B cell (primary cell): ENCODE measurements at regions not wholly inside any gene's neighbourhood (a gene's known extent, or its start where the extent isn't known, plus 50 kb on each side); places are given as distances from the start of the nearest gene placed in this dataset.

ENCODE experiments used
- ATAC-seq: fragments of 200-7000 bp; cut with Tn5 transposase; one replicate; pipeline ENCODE4 v1.10.0; 2021; ENCODE audit warnings: low read depth, mild to moderate bottlenecking, moderate number of reproducible peaks, moderate library complexity
- CTCF ChIA-PET: fragments of 350-600 bp; sonication (Branson Sonifier 250); formaldehyde crosslinking; loops from one replicate; lab custom pipeline; 2021; ENCODE audit warnings: antibody characterized with exemption, inconsistent platforms; lab: Charles Lee
- POLR2A ChIA-PET: fragments of 350-600 bp; sonication (Branson Sonifier 250); formaldehyde crosslinking; loops from one replicate; lab custom pipeline; 2021; ENCODE audit warnings: antibody characterized with exemption; lab: Charles Lee
- DNase-seq: peaks from one replicate; pipeline ENCODE4 v3.0.0; 2013
- H2AFZ ChIP-seq: 2 replicates; pipeline ENCODE4 v1.6.1; 2012; ENCODE audit warnings: mild to moderate bottlenecking, low read depth, low read length; ENCODE audit not compliant: insufficient read depth, poor library complexity, severe bottlenecking
- H3K27ac ChIP-seq, 2 donors: 1 replicate in 1 of 2; 2 replicates in 1 of 2; pipeline ENCODE4 v1.5.1; 2012 to 2013; ENCODE audit warnings: low read length in 2 of 2, mild to moderate bottlenecking in 2 of 2, moderate library complexity in 1 of 2
- H3K27me3 ChIP-seq, 4 experiments: fragments of 200-600 bp in 1 of 4; sonication (generic) in 1 of 4; replicated peaks in 1 of 4; 1 replicate in 2 of 4; 2 replicates in 2 of 4; pipeline versions ENCODE4 v1.6.1 to v1.7.0; 2013 to 2016; ENCODE audit warnings: low read length in 3 of 4, mild to moderate bottlenecking in 2 of 4, mixed read lengths in 1 of 4, moderate library complexity in 1 of 4; ENCODE audit not compliant: insufficient read depth in 4 of 4, control insufficient read depth in 3 of 4; ENCODE audit errors: control extremely low read depth in 1 of 4
- H3K36me3 ChIP-seq, 2 experiments: replicated peaks in 1 of 2; 1 replicate in 1 of 2; 2 replicates in 1 of 2; pipeline versions ENCODE4 v1.6.1 to v1.7.1; 2013; ENCODE audit warnings: low read length in 1 of 2; ENCODE audit not compliant: insufficient read depth in 2 of 2, control insufficient read depth in 1 of 2; ENCODE audit errors: control extremely low read depth in 1 of 2, extremely low read depth in 1 of 2
- H3K4me1 ChIP-seq, 2 donors: fragments of 200-600 bp in 1 of 2; sonication (generic) in 1 of 2; 1 replicate in 1 of 2; 2 replicates in 1 of 2; pipeline versions ENCODE4 v1.5.1 to v1.6.1; 2013 to 2017; ENCODE audit warnings: low read length in 2 of 2; ENCODE audit not compliant: control insufficient read depth in 2 of 2, insufficient read depth in 2 of 2
- H3K4me2 ChIP-seq: replicated peaks from 2 replicates; pipeline ENCODE3; 2012; ENCODE audit warnings: mild to moderate bottlenecking, low read depth, low read length; ENCODE audit not compliant: poor library complexity, severe bottlenecking
- H3K4me3 ChIP-seq, 5 experiments: fragments of 200-600 bp in 1 of 5; sonication (generic) in 1 of 5; 1 replicate in 3 of 5; 2 replicates in 2 of 5; pipeline versions ENCODE4 v1.5.1 to v1.7.0; 2011 to 2016; ENCODE audit warnings: low read length in 4 of 5, mild to moderate bottlenecking in 4 of 5, low read depth in 2 of 5, control low read depth in 1 of 5, moderate library complexity in 1 of 5; ENCODE audit not compliant: insufficient read depth in 1 of 5; ENCODE audit errors: control extremely low read depth in 1 of 5, extremely low read depth in 1 of 5
- H3K79me2 ChIP-seq: fragments of 200-600 bp; sonication (generic); one replicate; pipeline ENCODE4 v1.6.0; 2016; ENCODE audit warnings: low read length; ENCODE audit not compliant: control insufficient read depth, insufficient read depth
- H3K9ac ChIP-seq: fragments of 200-600 bp; sonication (generic); 2 replicates; pipeline ENCODE4 v1.6.1; 2017; ENCODE audit warnings: mild to moderate bottlenecking, low read length, moderate library complexity
- H3K9me3 ChIP-seq, 3 donors: one replicate each; pipeline versions ENCODE4 v1.6.1 to v1.7.1; 2013; ENCODE audit warnings: low read length in 2 of 3; ENCODE audit not compliant: control insufficient read depth in 2 of 3, insufficient read depth in 1 of 3; ENCODE audit errors: control extremely low read depth in 1 of 3
- H4K20me1 ChIP-seq: 2 replicates; pipeline ENCODE4 v1.6.0; 2012; ENCODE audit warnings: mild to moderate bottlenecking, low read length; ENCODE audit not compliant: insufficient read depth, control insufficient read depth, poor library complexity, severe bottlenecking
- H3K27ac Mint-ChIP-seq: one replicate; pipeline ENCODE4 v1.8.0; 2021; ENCODE audit warnings: mixed read lengths
- H3K27me3 Mint-ChIP-seq: one replicate; pipeline ENCODE4 v1.8.0; 2021; ENCODE audit warnings: mixed read lengths
- H3K4me1 Mint-ChIP-seq: one replicate; pipeline ENCODE4 v1.8.0; 2021; ENCODE audit warnings: mixed read lengths
- H3K4me3 Mint-ChIP-seq: one replicate; pipeline ENCODE4 v1.8.0; 2021; ENCODE audit warnings: mixed read lengths
- H3K9me3 Mint-ChIP-seq: one replicate; pipeline ENCODE4 v1.8.0; 2022; ENCODE audit warnings: mixed read lengths; ENCODE audit not compliant: insufficient read depth
- CTCF ChIP-seq: fragments of 200-600 bp; IDR thresholded peaks from one replicate; pipeline ENCODE4 v1.8.0; 2022; ENCODE audit warnings: antibody characterized with exemption, mild to moderate bottlenecking
- EZH2 ChIP-seq: IDR thresholded peaks from 2 replicates; pipeline ENCODE4 v1.6.1; 2012; ENCODE audit warnings: borderline replicate concordance, low read depth, mild to moderate bottlenecking, moderate library complexity, low read length; ENCODE audit not compliant: insufficient read depth, poor library complexity, severe bottlenecking
- WGBS: methylation state at CpG from one replicate; pipeline ENCODE4 v1.1.5; 2013; ENCODE audit warnings: missing lambda C conversion rate; ENCODE audit not compliant: insufficient coverage; 5-methylcytosine and 5-hydroxymethylcytosine counted together
- intact Hi-C: fragments of 100-400 bp; cut with micrococcal nuclease; formaldehyde crosslinking; loops from one replicate; pipeline ENCODE4 v1.10.0; 2022

GRCh38 chr19:31515931-31516330 lies 166.7 kb upstream of the TSHZ3 start:
- no peak for TF ChIP-seq EZH2
- no peak for TF ChIP-seq CTCF
- Histone ChIP-seq H3K9me3 (peaks cover 0 to 47% (median 4%) of the 10 kb centered on the region in 3 donors), H2AFZ (no peak overlapping the region), H3K36me3 (no peaks in the 10 kb centered on the region), H3K27ac (no peak overlapping the region), H3K4me2 (no peak overlapping the region), H3K4me3 (no peak overlapping the region), H4K20me1 (no peaks in the 10 kb centered on the region), H3K4me1 (no peaks in the 10 kb centered on the region), H3K9ac (no peak overlapping the region), H3K27me3 (no peaks in the 10 kb centered on the region), H3K79me2 (no peaks in the 10 kb centered on the region)
- Mint-ChIP-seq H3K27ac (no peak overlapping the region), H3K9me3 (peaks cover 17% of the 10 kb centered on the region), H3K27me3 (no peaks in the 10 kb centered on the region), H3K4me3 (no peak overlapping the region), H3K4me1 (no peaks in the 10 kb centered on the region)
- CTCF ChIA-PET = no interaction called here
- ATAC-seq (no peak), DNase-seq (no peak)
- intact Hi-C loops = no loop called here
- 98% methylated on average over 7 of the region's 18 CpGs for WGBS
- POLR2A ChIA-PET = no interaction called here

- DNase-seq (no peak), ATAC-seq (no peak)
- 93% methylated on average over 9 of the region's 9 CpGs for WGBS
- H2AFZ ChIP-seq = no peak overlapping the region
- H3K9ac ChIP-seq = no peak overlapping the region
- H3K4me3 ChIP-seq = no peak overlapping the region
- TF ChIP-seq EZH2 = no peak
- no peak for TF ChIP-seq CTCF
- H3K4me1 Mint-ChIP-seq = no peaks in the 10 kb centered on the region
- H4K20me1 ChIP-seq = no peaks in the 10 kb centered on the region
- CTCF ChIA-PET = no interaction called here
- H3K4me2 ChIP-seq = no peak overlapping the region
- H3K4me3 Mint-ChIP-seq = no peak overlapping the region
- intact Hi-C loops = no loop called here
- H3K27ac Mint-ChIP-seq = no peak overlapping the region
- peaks cover 17% of the 10 kb centered on the region for H3K9me3 Mint-ChIP-seq
- no peak overlapping the region for H3K27ac ChIP-seq
- no peaks in the 10 kb centered on the region for H3K27me3 Mint-ChIP-seq
- peaks cover 0 to 40% (median 4%) of the 10 kb centered on the region in 3 donors for H3K9me3 ChIP-seq
- no peaks in the 10 kb centered on the region for H3K4me1 ChIP-seq
- POLR2A ChIA-PET = no interaction called here
- no peaks in the 10 kb centered on the region for H3K27me3 ChIP-seq
- no peaks in the 10 kb centered on the region for H3K36me3 ChIP-seq
- no peaks in the 10 kb centered on the region for H3K79me2 ChIP-seq
Measured at GRCh38 chr19:31516756-31517155, 167.5 kb upstream of the TSHZ3 start.
